IPS DF 6.9 (cell line): ENCODE measurements at regions not wholly inside any gene's neighbourhood (a gene's known extent, or its start where the extent isn't known, plus 50 kb on each side); places are given as distances from the start of the nearest gene placed in this dataset.
"Not testable (repeated sequence)": the region's sequence is repeated elsewhere in the genome, so short reads cannot be mapped to it uniquely, and the experiment has no call there.

Experiments used
- DNase-seq: peaks from one replicate; pipeline ENCODE4 v3.0.0-alpha.2; 2013; ENCODE audit warnings: low read depth, low spot score
- H3K27ac ChIP-seq: one replicate; pipeline ENCODE4 v1.5.1; 2013; ENCODE audit warnings: low read length, control low read depth
- H3K27me3 ChIP-seq: 2 replicates; pipeline ENCODE4 v1.6.1; 2013; ENCODE audit warnings: mild to moderate bottlenecking, low read length; ENCODE audit not compliant: control insufficient read depth, insufficient read depth
- H3K36me3 ChIP-seq: 2 replicates; pipeline ENCODE4 v1.6.1; 2013; ENCODE audit warnings: low read length; ENCODE audit not compliant: control insufficient read depth, insufficient read depth
- H3K4me1 ChIP-seq: 2 replicates; pipeline ENCODE4 v1.6.1; 2013; ENCODE audit warnings: low read length; ENCODE audit not compliant: control insufficient read depth, insufficient read depth
- H3K4me3 ChIP-seq: 2 replicates; pipeline ENCODE4 v1.5.1; 2013; ENCODE audit warnings: mild to moderate bottlenecking, low read length
- H3K9me3 ChIP-seq: 2 replicates; pipeline ENCODE4 v1.6.1; 2013; ENCODE audit warnings: low read length, inconsistent platforms; ENCODE audit not compliant: control insufficient read depth, insufficient read depth
- WGBS: extraction: QIAGEN DNeasy Blood & Tissue Kit; methylation state at CpG from one replicate; pipeline ENCODE4 v1.1.7; 2013; ENCODE audit warnings: mixed read lengths, missing lambda C conversion rate; ENCODE audit not compliant: insufficient read length, insufficient coverage; 5-methylcytosine and 5-hydroxymethylcytosine counted together

GRCh38 chr2:91573755-91574154, 2882.3 kb downstream of the RPIA start:
- not testable (repeated sequence) for DNase-seq, H3K4me1 ChIP-seq, H3K27ac ChIP-seq, H3K9me3 ChIP-seq, H3K4me3 ChIP-seq, H3K36me3 ChIP-seq, H3K27me3 ChIP-seq
- WGBS = no CpG with 5 or more reads among the region's 4 CpGs

- H3K27me3 ChIP-seq, DNase-seq, H3K4me1 ChIP-seq, H3K36me3 ChIP-seq, H3K9me3 ChIP-seq, H3K4me3 ChIP-seq, H3K27ac ChIP-seq: not testable (repeated sequence)
- WGBS = no CpG with 5 or more reads among the region's 8 CpGs
These were observed 2882.8 kb downstream of the RPIA start for GRCh38 chr2:91574255-91574654.

- H3K27me3 ChIP-seq, H3K27ac ChIP-seq, H3K4me3 ChIP-seq, DNase-seq, H3K4me1 ChIP-seq, H3K9me3 ChIP-seq, H3K36me3 ChIP-seq: not testable (repeated sequence)
- no CpG with 5 or more reads among the region's 11 CpGs for WGBS
These were observed 2884.2 kb downstream of the RPIA start for GRCh38 chr2:91575701-91576100.

- not testable (repeated sequence) for H3K4me1 ChIP-seq, H3K27me3 ChIP-seq, H3K4me3 ChIP-seq, H3K36me3 ChIP-seq, H3K9me3 ChIP-seq, H3K27ac ChIP-seq, DNase-seq
- WGBS = no CpG with 5 or more reads among the region's 6 CpGs
These were observed 2885.9 kb downstream of the RPIA start for GRCh38 chr2:91577406-91577805.

- not testable (repeated sequence) for H3K27me3 ChIP-seq, H3K9me3 ChIP-seq, H3K4me1 ChIP-seq, H3K36me3 ChIP-seq, H3K27ac ChIP-seq, H3K4me3 ChIP-seq, DNase-seq
- WGBS = no CpG with 5 or more reads among the region's 3 CpGs
These were observed 2887.2 kb downstream of the RPIA start for GRCh38 chr2:91578678-91579077.

- DNase-seq, H3K4me1 ChIP-seq, H3K27me3 ChIP-seq, H3K27ac ChIP-seq, H3K9me3 ChIP-seq, H3K4me3 ChIP-seq, H3K36me3 ChIP-seq: not testable (repeated sequence)
- WGBS = no CpG with 5 or more reads among the region's 3 CpGs
These were observed 2888.1 kb downstream of the RPIA start for GRCh38 chr2:91579555-91579954.

GRCh38 chr2:91580043-91580442, 2888.6 kb downstream of the RPIA start:
- whole genome bisulfite sequencing = no CpG with 5 or more reads among the region's 4 CpGs
- H3K27ac ChIP-seq, H3K4me1 ChIP-seq, H3K27me3 ChIP-seq, DNase-seq, H3K36me3 ChIP-seq, H3K9me3 ChIP-seq, H3K4me3 ChIP-seq: not testable (repeated sequence)

GRCh38 chr2:91587098-91587497, 2895.6 kb downstream of the RPIA start:
- H3K9me3 ChIP-seq, DNase-seq, H3K27ac ChIP-seq, H3K4me3 ChIP-seq, H3K36me3 ChIP-seq, H3K4me1 ChIP-seq, H3K27me3 ChIP-seq: not testable (repeated sequence)
- WGBS = no CpG with 5 or more reads among the region's 6 CpGs

GRCh38 chr2:91587908-91588535, 2896.5 kb downstream of the RPIA start:
- not testable (repeated sequence) for H3K27me3 ChIP-seq, H3K27ac ChIP-seq, H3K4me1 ChIP-seq, H3K4me3 ChIP-seq, DNase-seq, H3K9me3 ChIP-seq, H3K36me3 ChIP-seq
- no CpG with 5 or more reads among the region's 17 CpGs for WGBS

GRCh38 chr2:91588782-91589223, 2897.3 kb downstream of the RPIA start:
- H3K4me1 ChIP-seq, H3K27ac ChIP-seq, H3K36me3 ChIP-seq, H3K4me3 ChIP-seq, H3K9me3 ChIP-seq, H3K27me3 ChIP-seq, DNase-seq: not testable (repeated sequence)
- no CpG with 5 or more reads among the region's 36 CpGs for WGBS

GRCh38 chr2:91589454-91590328, 2898.2 kb downstream of the RPIA start:
- not testable (repeated sequence) for H3K36me3 ChIP-seq, H3K27ac ChIP-seq, H3K9me3 ChIP-seq, H3K27me3 ChIP-seq, DNase-seq, H3K4me1 ChIP-seq, H3K4me3 ChIP-seq
- no CpG with 5 or more reads among the region's 65 CpGs for WGBS
